HCT116 (cell line): ENCODE measurements at regions not wholly inside any gene's neighbourhood (a gene's known extent, or its start where the extent isn't known, plus 50 kb on each side); places are given as distances from the start of the nearest gene placed in this dataset.

ENCODE experiments used
- ATAC-seq: fragments of 200-7000 bp; cut with Tn5 transposase; 2 replicates; pipeline ENCODE4 v1.9.1; 2020; ENCODE audit warnings: mild to moderate bottlenecking, moderate library complexity
- BruUV-seq: library from RNA; stranded (reverse); fragments of 400-500 nt; replicated peaks from 2 replicates; lab custom pipeline; 2021; lab: Mats Ljungman, UMichigan
- CTCF ChIA-PET: fragments of 300-600 bp; sonication (Branson Sonifier 250); formaldehyde crosslinking; loops from one replicate; lab custom pipeline; 2021; ENCODE audit warnings: antibody characterized with exemption; lab: Charles Lee
- POLR2A ChIA-PET: fragments of 300-600, 350-600 bp; sonication (Branson Sonifier 250); formaldehyde crosslinking; loops from one replicate; lab custom pipeline; 2021; ENCODE audit warnings: antibody characterized with exemption; lab: Charles Lee
- RAD21 ChIA-PET, 2 experiments: fragments of 300-600 bp; sonication (Branson Sonifier 250); formaldehyde crosslinking; loops; one replicate each; lab custom pipeline; 2023; ENCODE audit warnings: low total read pairs in 2 of 2; ENCODE audit not compliant: uncharacterized antibody in 2 of 2, unreplicated experiment in 2 of 2, low non-redundant PET in 1 of 2; lab: Charles Lee
- DNase-seq: peaks from one replicate; pipeline ENCODE4 v3.0.0-alpha.2; 2010; ENCODE audit warnings: low read depth, low spot score
- H2AFZ ChIP-seq: fragments of 200-600 bp; shearing (Covaris generic), sonication (generic); 2 replicates; pipeline ENCODE4 v1.6.1; 2017; ENCODE audit warnings: low read depth, mixed run types, mixed read lengths, antibody characterized with exemption, low read length; ENCODE audit not compliant: poor library complexity, severe bottlenecking
- H3K27ac ChIP-seq: 2 replicates; pipeline ENCODE4 v1.5.1; 2012; ENCODE audit warnings: low read depth, low read length
- H3K27me3 ChIP-seq: fragments of 200-600 bp; sonication (generic); 2 replicates; pipeline ENCODE4 v1.6.1; 2016; ENCODE audit warnings: mixed run types, low read length, mixed read lengths; ENCODE audit not compliant: insufficient read depth
- H3K36me3 ChIP-seq, 2 experiments: fragments of 200-500 bp in 1 of 2; fragments of 200-600 bp in 1 of 2; sonication (Bioruptor generic) in 1 of 2; sonication (generic) in 1 of 2; 2 replicates each; pipeline versions ENCODE4 v1.5.1 to v1.6.1; 2014 to 2016; ENCODE audit warnings: low read length in 2 of 2, inconsistent platforms in 1 of 2, mixed read lengths in 1 of 2, mixed run types in 1 of 2; ENCODE audit not compliant: insufficient read depth in 2 of 2, control insufficient read depth in 1 of 2
- H3K4me1 ChIP-seq, 2 experiments: fragments of 200-600 bp in 1 of 2; sonication (generic) in 1 of 2; 2 replicates each; pipeline versions ENCODE4 v1.5.1 to v1.6.1; 2012 to 2017; ENCODE audit warnings: low read length in 2 of 2, inconsistent platforms in 1 of 2, mild to moderate bottlenecking in 1 of 2, mixed read lengths in 1 of 2, mixed run types in 1 of 2, moderate library complexity in 1 of 2; ENCODE audit not compliant: insufficient read depth in 2 of 2, control insufficient read depth in 1 of 2
- H3K4me2 ChIP-seq: fragments of 200-600 bp; sonication (generic); 2 replicates; pipeline ENCODE4 v1.6.1; 2017; ENCODE audit warnings: mixed run types, low read length, mixed read lengths
- H3K4me3 ChIP-seq, 2 experiments: fragments of 200-600 bp in 1 of 2; sonication (generic) in 1 of 2; replicated peaks in 1 of 2; 2 replicates each; pipeline ENCODE4 v1.5.1; 2011 to 2016; ENCODE audit warnings: low read length in 2 of 2, control low read depth in 1 of 2, low read depth in 1 of 2, mild to moderate bottlenecking in 1 of 2, mixed read lengths in 1 of 2, mixed run types in 1 of 2
- H3K79me2 ChIP-seq: fragments of 200-600 bp; sonication (generic); 2 replicates; pipeline ENCODE4 v1.6.1; 2017; ENCODE audit warnings: mild to moderate bottlenecking, mixed run types, low read length, moderate library complexity, mixed read lengths; ENCODE audit not compliant: insufficient read depth
- H3K9ac ChIP-seq: fragments of 200-600 bp; sonication (generic); 2 replicates; pipeline ENCODE4 v1.6.1; 2016; ENCODE audit warnings: low read length, mixed read lengths
- H3K9me2 ChIP-seq: fragments of 200-600 bp; sonication (generic), shearing (Covaris generic); 2 replicates; pipeline ENCODE4 v1.6.1; 2017; ENCODE audit warnings: mixed run types, mild to moderate bottlenecking, moderate library complexity; ENCODE audit not compliant: insufficient read depth
- H3K9me3 ChIP-seq, 2 experiments: fragments of 200-500 bp in 1 of 2; fragments of 200-600 bp in 1 of 2; sonication (Bioruptor generic) in 1 of 2; sonication (generic) in 1 of 2; 2 replicates each; pipeline ENCODE4 v1.6.1; 2014 to 2017; ENCODE audit warnings: low read length in 2 of 2, mixed read lengths in 2 of 2, inconsistent platforms in 1 of 2, low read depth in 1 of 2, mild to moderate bottlenecking in 1 of 2, mixed run types in 1 of 2, moderate library complexity in 1 of 2; ENCODE audit not compliant: control insufficient read depth in 1 of 2, insufficient read depth in 1 of 2
- H4K20me1 ChIP-seq: fragments of 200-600 bp; sonication (generic), shearing (Covaris generic); 2 replicates; pipeline ENCODE4 v1.6.1; 2017; ENCODE audit warnings: mixed run types, mild to moderate bottlenecking, moderate library complexity; ENCODE audit not compliant: insufficient read depth
- CEBPB ChIP-seq: IDR thresholded peaks from 2 replicates; pipeline ENCODE4 v1.6.1; 2012; ENCODE audit warnings: low read depth
- EGR1 ChIP-seq: IDR thresholded peaks from 2 replicates; pipeline ENCODE4 v1.6.1; 2012; ENCODE audit warnings: low read depth
- ELF1 ChIP-seq: IDR thresholded peaks from 2 replicates; pipeline ENCODE4 v1.6.1; 2012; ENCODE audit warnings: low read depth, borderline replicate concordance
- EZH2 ChIP-seq: fragments of 200-600 bp; sonication (generic); IDR thresholded peaks from 2 replicates; pipeline ENCODE4 v1.6.1; 2017; ENCODE audit warnings: antibody characterized with exemption, mixed run types
- EZH2phosphoT487 ChIP-seq: fragments of 200-600 bp; IDR thresholded peaks from 2 replicates; pipeline ENCODE4 v1.6.1; 2018; ENCODE audit warnings: antibody characterized with exemption, borderline replicate concordance
- MAX ChIP-seq: IDR thresholded peaks from 2 replicates; pipeline ENCODE4 v1.6.1; 2012
- POLR2A ChIP-seq: IDR thresholded peaks from 2 replicates; pipeline ENCODE4 v1.7.0; 2011; ENCODE audit warnings: borderline replicate concordance; ENCODE audit not compliant: insufficient read depth, insufficient read length; ENCODE audit errors: extremely low read depth
- RAD21 ChIP-seq: IDR thresholded peaks from 2 replicates; pipeline ENCODE4 v1.6.1; 2012; ENCODE audit warnings: low read depth, mild to moderate bottlenecking
- SIN3A ChIP-seq: IDR thresholded peaks from 2 replicates; pipeline ENCODE4 v1.6.1; 2012; ENCODE audit warnings: low read depth
- SP1 ChIP-seq: IDR thresholded peaks from 2 replicates; pipeline ENCODE4 v1.6.1; 2012; ENCODE audit warnings: low read depth
- SRF ChIP-seq: IDR thresholded peaks from 2 replicates; pipeline ENCODE4 v1.6.1; 2012; ENCODE audit warnings: low read depth
- YY1 ChIP-seq: IDR thresholded peaks from 2 replicates; pipeline ENCODE4 v1.6.1; 2011; ENCODE audit warnings: low read length, low read depth, moderate library complexity, mild to moderate bottlenecking; ENCODE audit not compliant: insufficient replicate concordance; ENCODE audit errors: extremely low read depth
- ZNF274 ChIP-seq: fragments of 200-500 bp; sonication (Bioruptor generic); IDR thresholded peaks from 2 replicates; pipeline ENCODE4 v1.6.1; 2014; ENCODE audit warnings: mild to moderate bottlenecking, low read depth, low read length, inconsistent platforms
- intact Hi-C: fragments of 100-400 bp; cut with micrococcal nuclease; formaldehyde crosslinking; loops from 2 replicates; pipeline ENCODE4 v1.10.0; 2022
- TF ChIP-seq, protein P1 (sequence below): IDR thresholded peaks from 2 replicates; pipeline ENCODE4 v1.6.1; 2012
- TF ChIP-seq, protein P2 (sequence below): IDR thresholded peaks from 2 replicates; pipeline ENCODE4 v1.6.1; 2011; ENCODE audit warnings: mild to moderate bottlenecking, low read length, moderate library complexity; ENCODE audit not compliant: insufficient replicate concordance; ENCODE audit errors: extremely low read depth
- TF ChIP-seq, protein P3 (sequence below): IDR thresholded peaks from 2 replicates; pipeline ENCODE4 v1.6.1; 2012; ENCODE audit warnings: low read depth
- TF ChIP-seq, protein P4 (sequence below), 3 experiments: fragments of 200-600 bp in 1 of 3; sonication (generic) in 1 of 3; IDR thresholded peaks in 2 of 3; conservative IDR thresholded peaks in 1 of 3; 2 replicates each; pipeline ENCODE4 v1.5.1; 2012 to 2017; ENCODE audit warnings: low read depth in 2 of 3, low read length in 2 of 3, antibody characterized with exemption in 1 of 3, borderline replicate concordance in 1 of 3, control low read depth in 1 of 3, mild to moderate bottlenecking in 1 of 3, mixed read lengths in 1 of 3, mixed run types in 1 of 3, moderate library complexity in 1 of 3; ENCODE audit not compliant: insufficient read depth in 1 of 3

GRCh38 chrX:78493180-78493579 lies 165.8 kb upstream of the CYSLTR1 start (continued):
- no peak for TF ChIP-seq YY1
- TF ChIP-seq, protein P1, sequence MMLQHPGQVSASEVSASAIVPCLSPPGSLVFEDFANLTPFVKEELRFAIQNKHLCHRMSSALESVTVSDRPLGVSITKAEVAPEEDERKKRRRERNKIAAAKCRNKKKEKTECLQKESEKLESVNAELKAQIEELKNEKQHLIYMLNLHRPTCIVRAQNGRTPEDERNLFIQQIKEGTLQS, result no peak
- no peak for TF ChIP-seq ZNF274
- TF ChIP-seq SIN3A, result no peak
- TF ChIP-seq EZH2, result no peak
- TF ChIP-seq MAX, result no peak
- TF ChIP-seq, protein P2, sequence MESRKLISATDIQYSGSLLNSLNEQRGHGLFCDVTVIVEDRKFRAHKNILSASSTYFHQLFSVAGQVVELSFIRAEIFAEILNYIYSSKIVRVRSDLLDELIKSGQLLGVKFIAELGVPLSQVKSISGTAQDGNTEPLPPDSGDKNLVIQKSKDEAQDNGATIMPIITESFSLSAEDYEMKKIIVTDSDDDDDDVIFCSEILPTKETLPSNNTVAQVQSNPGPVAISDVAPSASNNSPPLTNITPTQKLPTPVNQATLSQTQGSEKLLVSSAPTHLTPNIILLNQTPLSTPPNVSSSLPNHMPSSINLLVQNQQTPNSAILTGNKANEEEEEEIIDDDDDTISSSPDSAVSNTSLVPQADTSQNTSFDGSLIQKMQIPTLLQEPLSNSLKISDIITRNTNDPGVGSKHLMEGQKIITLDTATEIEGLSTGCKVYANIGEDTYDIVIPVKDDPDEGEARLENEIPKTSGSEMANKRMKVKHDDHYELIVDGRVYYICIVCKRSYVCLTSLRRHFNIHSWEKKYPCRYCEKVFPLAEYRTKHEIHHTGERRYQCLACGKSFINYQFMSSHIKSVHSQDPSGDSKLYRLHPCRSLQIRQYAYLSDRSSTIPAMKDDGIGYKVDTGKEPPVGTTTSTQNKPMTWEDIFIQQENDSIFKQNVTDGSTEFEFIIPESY, result no peak

GRCh38 chrX:78476701-78477100 lies 149.3 kb upstream of the CYSLTR1 start:
- Histone ChIP-seq H4K20me1 (no peaks in the 10 kb centered on the region), H2AFZ (no peak overlapping the region), H3K9me3 (no peaks in the 10 kb centered on the region), H3K9me2 (no peaks in the 10 kb centered on the region), H3K4me1 (no peaks in the 10 kb centered on the region), H3K4me3 (no peak overlapping the region), H3K36me3 (no peaks in the 10 kb centered on the region), H3K27ac (no peak overlapping the region), H3K4me2 (no peak overlapping the region), H3K79me2 (no peaks in the 10 kb centered on the region), H3K9ac (no peak overlapping the region), H3K27me3 (no peaks in the 10 kb centered on the region)
- ChIA-PET POLR2A (no interaction called here), RAD21 (no interaction called here), CTCF (no interaction called here)
- no TSS peak for BruUV-seq
- no peak for ATAC-seq
- no peak for DNase-seq
- intact Hi-C loops, result no loop called here
- TF ChIP-seq YY1 (no peak), ELF1 (no peak), POLR2A (no peak), ZNF274 (no peak), EZH2phosphoT487 (no peak), RAD21 (no peak), SRF (no peak), EGR1 (no peak), SIN3A (no peak), SP1 (no peak), EZH2 (no peak), CEBPB (no peak)
- TF ChIP-seq, protein P1, result no peak
- TF ChIP-seq, protein P3, sequence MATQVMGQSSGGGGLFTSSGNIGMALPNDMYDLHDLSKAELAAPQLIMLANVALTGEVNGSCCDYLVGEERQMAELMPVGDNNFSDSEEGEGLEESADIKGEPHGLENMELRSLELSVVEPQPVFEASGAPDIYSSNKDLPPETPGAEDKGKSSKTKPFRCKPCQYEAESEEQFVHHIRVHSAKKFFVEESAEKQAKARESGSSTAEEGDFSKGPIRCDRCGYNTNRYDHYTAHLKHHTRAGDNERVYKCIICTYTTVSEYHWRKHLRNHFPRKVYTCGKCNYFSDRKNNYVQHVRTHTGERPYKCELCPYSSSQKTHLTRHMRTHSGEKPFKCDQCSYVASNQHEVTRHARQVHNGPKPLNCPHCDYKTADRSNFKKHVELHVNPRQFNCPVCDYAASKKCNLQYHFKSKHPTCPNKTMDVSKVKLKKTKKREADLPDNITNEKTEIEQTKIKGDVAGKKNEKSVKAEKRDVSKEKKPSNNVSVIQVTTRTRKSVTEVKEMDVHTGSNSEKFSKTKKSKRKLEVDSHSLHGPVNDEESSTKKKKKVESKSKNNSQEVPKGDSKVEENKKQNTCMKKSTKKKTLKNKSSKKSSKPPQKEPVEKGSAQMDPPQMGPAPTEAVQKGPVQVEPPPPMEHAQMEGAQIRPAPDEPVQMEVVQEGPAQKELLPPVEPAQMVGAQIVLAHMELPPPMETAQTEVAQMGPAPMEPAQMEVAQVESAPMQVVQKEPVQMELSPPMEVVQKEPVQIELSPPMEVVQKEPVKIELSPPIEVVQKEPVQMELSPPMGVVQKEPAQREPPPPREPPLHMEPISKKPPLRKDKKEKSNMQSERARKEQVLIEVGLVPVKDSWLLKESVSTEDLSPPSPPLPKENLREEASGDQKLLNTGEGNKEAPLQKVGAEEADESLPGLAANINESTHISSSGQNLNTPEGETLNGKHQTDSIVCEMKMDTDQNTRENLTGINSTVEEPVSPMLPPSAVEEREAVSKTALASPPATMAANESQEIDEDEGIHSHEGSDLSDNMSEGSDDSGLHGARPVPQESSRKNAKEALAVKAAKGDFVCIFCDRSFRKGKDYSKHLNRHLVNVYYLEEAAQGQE, result no peak
- TF ChIP-seq, protein P4, sequence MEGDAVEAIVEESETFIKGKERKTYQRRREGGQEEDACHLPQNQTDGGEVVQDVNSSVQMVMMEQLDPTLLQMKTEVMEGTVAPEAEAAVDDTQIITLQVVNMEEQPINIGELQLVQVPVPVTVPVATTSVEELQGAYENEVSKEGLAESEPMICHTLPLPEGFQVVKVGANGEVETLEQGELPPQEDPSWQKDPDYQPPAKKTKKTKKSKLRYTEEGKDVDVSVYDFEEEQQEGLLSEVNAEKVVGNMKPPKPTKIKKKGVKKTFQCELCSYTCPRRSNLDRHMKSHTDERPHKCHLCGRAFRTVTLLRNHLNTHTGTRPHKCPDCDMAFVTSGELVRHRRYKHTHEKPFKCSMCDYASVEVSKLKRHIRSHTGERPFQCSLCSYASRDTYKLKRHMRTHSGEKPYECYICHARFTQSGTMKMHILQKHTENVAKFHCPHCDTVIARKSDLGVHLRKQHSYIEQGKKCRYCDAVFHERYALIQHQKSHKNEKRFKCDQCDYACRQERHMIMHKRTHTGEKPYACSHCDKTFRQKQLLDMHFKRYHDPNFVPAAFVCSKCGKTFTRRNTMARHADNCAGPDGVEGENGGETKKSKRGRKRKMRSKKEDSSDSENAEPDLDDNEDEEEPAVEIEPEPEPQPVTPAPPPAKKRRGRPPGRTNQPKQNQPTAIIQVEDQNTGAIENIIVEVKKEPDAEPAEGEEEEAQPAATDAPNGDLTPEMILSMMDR (IDR thresholded peaks at IDR 0.05 in 2 of 3, conservative IDR thresholded peaks at IDR 0.05 in 1 of 3; ENCODE audit: borderline replicate concordance in 1 of 3, insufficient read depth in 1 of 3, low read depth in 2 of 3, low read length in 2 of 3), result no peak
